Stimulated activated CD8-positive, alpha-beta memory T cell treated with anti-CD3 and anti-CD28 coated beads, Interleukin-15, amount 100 ng/mL, for 4 hours (primary cell): ENCODE measurements at regions not wholly inside any gene's neighbourhood (a gene's known extent, or its start where the extent isn't known, plus 50 kb on each side); places are given as distances from the start of the nearest gene placed in this dataset.

Experiments
- DNase-seq, 2 donors: peaks; one replicate each; pipeline ENCODE4 v3.0.0-alpha.2; 2020; ENCODE audit warnings: low read depth in 2 of 2

DNA sequence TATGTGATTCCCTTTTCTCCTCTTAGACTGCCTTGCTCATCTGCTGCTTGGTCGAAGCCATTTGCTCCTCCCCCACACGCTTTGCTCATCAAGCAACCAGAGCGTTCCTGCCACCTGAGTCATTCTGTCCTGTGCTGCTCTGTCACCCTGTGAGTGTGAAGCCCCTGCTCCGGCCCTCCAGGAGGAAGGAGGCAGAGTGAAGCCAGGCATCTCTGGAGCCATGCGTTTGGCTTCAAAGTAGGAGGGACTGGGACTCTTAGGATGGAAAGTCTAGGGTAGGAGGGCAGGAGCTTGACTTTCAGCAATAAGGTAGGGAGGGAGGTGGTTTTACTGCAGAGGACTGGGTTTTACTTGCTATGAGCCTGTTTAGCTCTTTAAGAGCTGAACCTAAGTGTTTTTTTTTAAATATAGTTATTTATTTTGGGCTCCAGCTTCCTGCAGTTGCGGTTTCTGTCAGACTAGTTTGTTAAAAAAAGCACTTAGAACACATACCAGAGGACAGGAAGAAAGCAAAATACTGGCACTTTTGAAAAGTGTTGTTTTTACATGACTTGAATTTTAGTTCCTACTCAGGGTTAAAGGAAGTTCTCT is 63.6 kb downstream of the SPINK2 start:
- DNase-seq, result peak; percentile 58 to 60

DNA sequence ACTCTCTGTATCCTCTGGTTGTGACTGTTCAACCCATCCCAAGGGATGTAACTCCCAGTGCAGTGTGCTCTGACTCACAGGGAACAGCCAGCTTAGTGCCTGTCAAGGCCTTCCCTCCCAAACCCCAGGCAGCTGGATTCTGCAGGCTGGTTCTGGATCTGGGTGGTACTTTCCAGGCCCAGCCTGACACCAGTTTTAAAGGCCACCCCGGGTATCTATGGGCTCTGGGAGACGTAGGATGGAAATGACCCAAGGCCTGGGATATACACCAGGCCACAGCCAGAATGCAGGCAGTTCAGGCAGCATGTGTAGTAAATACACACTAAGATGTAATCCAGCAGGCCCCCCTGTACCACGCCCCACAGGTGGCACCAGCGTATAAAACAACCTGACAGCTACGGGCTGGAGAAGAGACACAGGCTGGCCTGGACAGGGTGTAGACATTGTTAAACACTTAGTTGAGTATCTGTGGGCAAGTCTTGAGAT is 64.2 kb downstream of the SPINK2 start:
- DNase-seq, result no peak

DNA sequence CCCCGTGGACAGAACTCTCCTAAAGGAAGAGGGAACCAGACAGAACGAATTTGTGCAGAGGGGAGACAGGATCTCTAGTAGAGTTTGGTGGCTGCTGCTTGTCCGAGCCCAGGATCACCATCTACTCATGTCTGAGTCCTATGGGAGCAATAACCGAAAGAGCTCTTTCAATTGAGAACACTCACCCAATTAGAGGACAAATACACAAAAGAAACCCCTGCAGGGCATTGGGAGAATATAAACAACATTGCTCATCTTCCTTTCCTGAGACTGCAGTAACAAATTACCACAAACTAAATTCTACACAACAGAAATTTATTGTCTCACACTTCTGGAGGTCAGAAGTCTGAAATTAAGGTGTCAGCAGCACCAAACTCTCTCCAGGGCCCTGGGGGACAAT is 65.6 kb downstream of the SPINK2 start:
- DNase-seq, result no peak

DNA sequence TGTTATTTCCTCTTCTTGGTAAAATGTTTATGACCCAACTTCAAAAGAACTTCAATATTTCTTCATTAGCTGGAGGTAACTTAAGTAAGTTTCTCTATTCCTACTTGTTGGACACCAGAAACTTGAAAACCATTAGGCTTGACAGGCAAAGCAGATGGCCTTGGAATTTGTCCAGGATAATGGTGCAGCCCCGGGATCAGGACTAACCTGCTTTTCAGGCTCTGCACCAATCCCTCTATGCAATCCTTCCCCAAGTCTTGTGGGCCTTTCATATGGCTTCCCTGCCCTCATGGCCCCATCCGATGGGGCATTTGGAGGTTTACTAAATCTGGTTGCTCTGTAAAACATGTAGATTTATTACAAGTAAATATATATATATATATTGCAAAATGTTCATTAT is 68.5 kb downstream of the SPINK2 start:
- DNase-seq, result no peak

DNA sequence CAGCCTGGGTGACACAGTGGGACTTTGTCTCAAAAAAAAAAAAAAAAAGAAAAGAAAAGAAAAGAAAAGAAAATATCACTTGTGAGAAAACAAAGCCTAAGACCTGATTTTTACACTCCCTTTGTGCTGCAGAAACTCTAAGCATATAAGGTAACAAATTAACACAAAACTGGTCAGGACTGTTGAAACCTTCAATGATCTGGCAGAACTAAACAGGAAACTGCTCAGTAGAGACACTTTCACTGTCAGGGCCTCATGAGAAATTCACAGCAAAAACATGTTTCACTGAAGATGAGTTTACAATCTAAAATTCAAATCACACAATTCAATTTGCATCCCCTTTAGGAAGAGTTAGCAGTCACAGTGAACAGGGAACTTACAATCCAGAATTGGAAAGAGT is 69.1 kb upstream of the HOPX start:
- no peak for DNase-seq

DNA sequence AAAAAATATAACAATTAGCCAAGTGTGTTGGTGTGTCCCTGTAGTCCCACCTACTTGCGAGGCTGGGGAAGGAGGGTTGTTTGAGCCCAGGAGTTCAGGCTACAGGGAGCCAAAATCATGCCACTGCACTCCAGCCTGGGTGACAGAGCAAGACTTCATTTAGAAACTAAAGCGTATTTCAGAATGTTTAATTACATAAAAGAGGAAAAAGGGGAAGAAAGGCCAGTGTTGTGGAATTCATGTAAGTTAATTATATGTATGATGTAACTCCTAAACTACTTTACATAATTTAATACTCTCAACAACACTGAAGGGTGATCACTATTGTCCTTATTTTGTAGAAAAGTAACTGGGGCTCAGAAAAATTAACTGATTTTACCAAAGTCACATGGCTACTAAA is 67.2 kb upstream of the HOPX start:
- DNase-seq, result no peak

DNA sequence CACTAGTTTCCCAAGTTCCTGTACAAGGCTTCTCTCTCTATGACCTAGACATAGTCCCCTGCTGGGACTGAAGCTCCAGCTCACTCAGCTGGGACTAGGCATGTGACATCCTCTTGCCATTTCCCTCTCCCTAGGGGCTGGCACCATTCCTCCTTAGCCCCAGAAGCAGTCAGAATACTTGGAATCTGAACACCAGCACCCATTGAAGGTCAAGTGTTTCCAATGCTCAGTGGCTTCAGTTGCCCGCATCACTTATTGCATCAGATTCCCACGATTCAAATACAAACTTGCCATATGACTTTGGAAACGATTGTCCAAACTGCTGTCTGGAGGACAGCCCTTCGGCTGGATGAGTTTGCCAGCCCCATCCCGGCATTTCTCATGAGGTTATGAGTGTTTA is 65.5 kb upstream of the HOPX start:
- no peak for DNase-seq

DNA sequence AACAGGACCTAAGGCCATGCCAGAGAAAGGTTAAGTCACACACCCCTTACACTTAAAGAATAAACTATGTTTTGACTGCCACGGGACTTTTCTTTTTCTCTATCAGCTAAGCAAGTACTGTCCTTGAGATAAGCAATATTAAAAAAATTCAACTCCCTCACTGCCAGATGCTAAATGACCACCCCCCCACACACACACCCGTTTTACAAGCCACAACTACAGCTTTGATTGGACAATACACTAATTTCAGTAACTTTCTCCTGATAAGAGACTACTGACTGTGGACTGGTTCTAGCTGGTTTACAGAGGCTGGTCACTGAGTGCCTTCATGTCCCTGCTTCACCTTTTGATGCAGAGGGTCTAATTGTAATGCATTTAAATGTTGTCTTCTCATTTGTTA is 63.9 kb upstream of the HOPX start:
- no peak for DNase-seq

DNA sequence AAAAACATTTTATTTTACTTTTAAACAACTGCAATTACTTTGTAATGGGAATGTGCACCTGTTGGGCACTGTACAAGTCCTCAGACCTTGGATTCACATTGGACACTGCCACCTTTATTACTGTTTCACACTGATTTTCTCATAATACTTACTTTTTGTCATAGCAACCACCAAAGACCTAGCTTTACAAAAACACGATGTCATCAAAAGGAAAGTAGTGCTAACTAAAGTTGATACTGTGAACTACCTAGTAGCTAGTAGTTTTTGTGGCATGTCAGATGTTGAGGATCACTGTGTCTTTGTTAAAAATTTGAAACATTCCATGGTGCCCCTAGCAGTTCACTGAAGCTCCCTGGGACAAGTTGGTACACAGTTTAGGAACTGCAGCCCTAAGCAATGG is 62.9 kb upstream of the HOPX start:
- DNase-seq, result no peak

DNA sequence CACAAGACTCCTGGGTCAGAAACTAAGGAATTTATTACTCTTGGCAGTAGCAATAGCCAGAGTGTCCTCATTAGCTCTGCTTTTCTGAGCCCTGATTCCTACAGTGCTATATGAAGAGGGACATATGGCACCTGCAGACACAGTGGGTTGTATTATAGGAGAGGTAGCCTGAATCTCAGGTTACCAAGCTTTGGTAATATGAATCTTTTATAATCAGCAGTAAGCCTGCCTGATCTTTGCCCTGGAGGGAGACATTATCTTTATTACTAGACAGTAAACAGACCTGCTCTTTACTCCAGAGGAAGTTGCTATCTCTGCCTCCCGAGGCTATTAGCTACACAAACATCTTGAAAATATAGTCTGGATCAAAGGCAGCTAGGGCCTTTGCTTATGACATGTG is 62.5 kb upstream of the HOPX start:
- no peak for DNase-seq

DNA sequence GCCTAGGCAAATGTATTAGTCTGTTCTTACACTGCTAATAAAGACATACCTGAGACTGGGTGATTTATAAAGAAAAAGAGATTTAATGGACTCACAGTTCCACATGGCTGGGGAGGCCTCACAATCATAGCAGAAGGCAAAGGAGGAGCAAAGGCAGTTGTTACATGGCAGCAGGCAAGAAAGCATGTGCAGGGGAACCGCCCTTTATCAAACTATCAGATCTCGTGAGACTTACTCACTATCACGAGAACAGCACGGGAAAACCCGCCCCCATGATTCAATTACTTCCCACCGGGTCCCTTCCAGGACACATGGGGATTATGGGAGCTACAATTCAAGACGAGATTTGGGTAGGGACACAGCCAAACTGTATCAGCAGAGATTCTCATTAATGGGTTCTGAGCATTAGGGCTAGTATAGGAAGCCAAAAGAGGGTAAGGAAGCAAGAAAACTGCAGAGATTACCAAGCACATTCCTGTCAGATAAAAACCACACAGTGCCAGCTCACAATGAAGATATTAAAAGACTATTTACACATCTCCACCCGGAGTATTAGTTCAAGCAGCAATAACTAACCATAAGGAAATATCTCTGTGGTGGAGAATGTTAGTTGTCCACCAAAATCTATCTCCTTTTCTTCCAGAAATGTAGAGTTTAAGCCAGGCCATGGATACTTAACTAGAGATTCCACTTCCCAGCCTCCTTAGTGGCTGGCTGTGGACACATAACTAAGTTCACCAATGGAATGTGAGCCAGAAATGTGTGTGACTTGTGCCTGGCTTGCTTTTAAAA is 61.2 kb upstream of the HOPX start:
- DNase-seq, result no peak

DNA sequence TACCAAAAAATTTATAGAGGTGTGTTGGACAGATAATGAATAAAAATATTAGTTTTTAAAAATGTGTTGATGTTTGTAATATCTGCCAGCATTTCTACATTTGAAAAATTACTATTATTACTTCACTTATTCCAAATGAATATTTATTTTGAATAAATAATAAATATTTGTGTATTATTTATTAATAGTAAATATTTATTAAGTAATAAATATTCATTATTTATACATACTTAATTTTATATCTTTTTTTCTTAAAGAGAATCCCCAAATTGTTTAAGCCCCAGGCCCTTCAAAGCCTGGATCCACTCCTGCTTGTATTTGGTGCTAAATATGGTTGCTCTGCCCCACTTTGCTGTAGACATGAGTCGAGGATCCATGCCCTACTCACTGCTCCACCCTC is 60.5 kb upstream of the HOPX start:
- no peak for DNase-seq

DNA sequence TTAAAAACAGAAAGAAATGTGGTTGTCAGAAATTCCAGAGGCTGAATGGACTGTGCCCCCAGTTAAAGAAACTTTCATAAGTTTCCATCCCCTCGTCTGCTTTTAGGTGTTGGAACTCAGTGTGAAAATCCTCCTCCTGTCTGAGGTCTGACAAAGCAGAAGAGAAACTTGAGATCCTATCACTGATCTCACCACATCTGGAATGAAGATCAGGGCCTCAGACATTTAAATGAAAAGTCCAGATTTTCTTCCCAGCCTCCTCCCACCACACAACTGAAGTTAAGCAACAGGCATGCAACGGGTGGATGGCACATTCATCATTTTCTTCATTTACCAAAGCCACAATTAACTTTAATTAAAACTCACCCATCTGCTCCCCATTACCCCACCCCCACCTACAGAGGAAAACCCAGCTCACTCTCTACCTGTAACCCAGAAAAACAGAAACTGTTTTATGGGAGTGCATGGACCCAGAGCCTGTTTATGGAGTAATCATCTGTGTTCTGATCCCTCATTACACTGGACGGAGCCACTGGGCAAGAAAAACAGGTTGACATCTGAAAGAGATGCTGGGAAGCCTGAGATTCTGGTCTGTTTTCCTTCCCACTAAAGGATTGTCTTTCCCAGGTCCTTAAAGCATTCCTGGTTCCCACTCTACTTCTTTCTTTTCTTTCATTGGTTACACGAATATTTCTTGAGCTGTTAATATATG is 58.1 kb upstream of the HOPX start:
- no peak for DNase-seq

DNA sequence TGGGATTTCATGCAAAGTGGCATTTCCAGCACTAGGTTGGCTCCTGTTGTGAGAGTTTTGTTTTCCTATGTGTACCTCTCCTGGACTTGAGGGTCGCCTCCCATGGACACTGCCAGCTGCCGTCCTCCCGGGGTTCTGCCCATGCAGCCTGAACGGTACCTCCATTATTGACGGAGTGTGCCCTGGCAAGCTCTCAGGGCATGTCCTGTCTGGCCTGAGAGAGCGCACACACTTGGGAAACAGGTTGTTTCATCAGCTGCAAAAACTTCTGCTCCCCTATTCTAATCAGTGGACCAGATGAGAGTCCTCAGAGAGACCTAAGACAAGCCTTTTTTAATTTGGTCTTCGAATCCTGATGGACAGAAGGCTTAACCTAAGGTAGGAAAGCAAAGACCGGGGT is 56.6 kb upstream of the HOPX start:
- DNase-seq, result no peak

DNA sequence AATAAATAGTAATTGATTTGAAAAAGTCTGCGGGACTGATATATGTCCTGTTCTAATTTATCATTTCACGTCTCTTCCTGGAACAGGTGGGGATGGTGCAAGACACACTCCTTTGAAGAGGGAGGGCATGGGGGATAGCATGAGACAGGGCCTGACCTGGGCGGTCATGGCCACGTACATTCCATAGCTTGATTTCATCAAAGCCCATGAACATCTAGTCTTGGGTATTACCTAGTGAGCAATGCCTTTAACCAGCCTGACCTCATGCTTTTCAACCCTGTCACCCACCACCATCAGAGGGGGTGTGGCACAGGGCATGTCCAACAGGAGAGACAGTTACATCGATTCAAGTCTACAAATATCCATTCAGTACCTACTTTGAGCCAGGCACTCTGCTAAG is 52.3 kb upstream of the HOPX start:
- DNase-seq, result no peak

DNA sequence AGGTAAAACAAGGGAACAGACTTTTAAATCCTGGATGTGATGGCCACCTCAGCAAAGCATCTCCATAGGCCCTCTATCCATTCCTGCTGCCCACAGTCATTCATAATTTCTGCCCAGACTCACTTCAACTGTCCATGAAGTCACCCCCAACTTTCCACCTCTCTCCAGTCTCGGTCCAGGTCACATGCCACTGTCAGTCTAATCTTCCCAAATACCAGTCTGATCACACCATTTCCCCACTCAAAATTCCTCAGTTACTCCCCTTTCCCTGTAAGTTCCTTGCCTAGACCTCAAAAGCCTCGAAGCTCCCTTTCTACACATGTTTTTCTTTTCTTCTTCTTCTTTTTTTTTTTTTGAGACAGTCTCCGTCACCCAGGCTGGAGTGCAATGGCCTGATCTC is 51.2 kb upstream of the HOPX start:
- no peak for DNase-seq

DNA sequence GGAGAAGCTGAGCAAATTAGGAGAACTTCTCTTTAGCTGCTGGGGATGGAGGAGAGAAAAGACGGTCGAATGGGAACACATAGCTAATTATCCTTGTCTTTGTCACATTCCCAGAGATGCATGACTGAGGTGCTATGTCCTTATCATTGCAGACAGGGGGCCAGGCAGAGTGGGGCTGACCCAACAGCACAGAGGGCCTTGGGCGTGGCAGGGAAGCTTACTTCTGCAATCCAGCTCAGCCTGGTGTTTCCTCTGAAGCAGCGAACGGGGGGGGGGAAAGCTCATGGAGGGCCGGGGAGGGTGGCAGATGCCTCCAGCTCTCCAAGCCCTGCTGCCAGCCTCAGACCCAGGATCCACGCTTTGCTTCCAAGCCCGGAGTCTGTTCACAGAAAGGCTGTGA is 50.8 kb upstream of the HOPX start:
- no peak for DNase-seq
